PC-9 (cell line): ENCODE measurements at regions not wholly inside any gene's neighbourhood (a gene's known extent, or its start where the extent isn't known, plus 50 kb on each side); places are given as distances from the start of the nearest gene placed in this dataset.

ENCODE experiments used
- EZH2 ChIP-seq: fragments of 200-600 bp; sonication (generic); IDR thresholded peaks from 2 replicates; pipeline ENCODE4 v1.8.0; 2017; ENCODE audit warnings: antibody characterized with exemption, low read depth
- TF ChIP-seq, protein P1 (sequence below): fragments of 200-600 bp; sonication (generic); conservative IDR thresholded peaks from 2 replicates; pipeline ENCODE4 v1.6.1; 2017; ENCODE audit warnings: mixed run types, antibody characterized with exemption, mild to moderate bottlenecking, moderate library complexity

- TF ChIP-seq, protein P1, sequence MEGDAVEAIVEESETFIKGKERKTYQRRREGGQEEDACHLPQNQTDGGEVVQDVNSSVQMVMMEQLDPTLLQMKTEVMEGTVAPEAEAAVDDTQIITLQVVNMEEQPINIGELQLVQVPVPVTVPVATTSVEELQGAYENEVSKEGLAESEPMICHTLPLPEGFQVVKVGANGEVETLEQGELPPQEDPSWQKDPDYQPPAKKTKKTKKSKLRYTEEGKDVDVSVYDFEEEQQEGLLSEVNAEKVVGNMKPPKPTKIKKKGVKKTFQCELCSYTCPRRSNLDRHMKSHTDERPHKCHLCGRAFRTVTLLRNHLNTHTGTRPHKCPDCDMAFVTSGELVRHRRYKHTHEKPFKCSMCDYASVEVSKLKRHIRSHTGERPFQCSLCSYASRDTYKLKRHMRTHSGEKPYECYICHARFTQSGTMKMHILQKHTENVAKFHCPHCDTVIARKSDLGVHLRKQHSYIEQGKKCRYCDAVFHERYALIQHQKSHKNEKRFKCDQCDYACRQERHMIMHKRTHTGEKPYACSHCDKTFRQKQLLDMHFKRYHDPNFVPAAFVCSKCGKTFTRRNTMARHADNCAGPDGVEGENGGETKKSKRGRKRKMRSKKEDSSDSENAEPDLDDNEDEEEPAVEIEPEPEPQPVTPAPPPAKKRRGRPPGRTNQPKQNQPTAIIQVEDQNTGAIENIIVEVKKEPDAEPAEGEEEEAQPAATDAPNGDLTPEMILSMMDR: no peak
- TF ChIP-seq EZH2: no peak
Observed at GRCh38 chr6:147867433-147868226, 359.1 kb downstream of the SAMD5 start.
